GM21381 (cell line): ENCODE measurements at regions not wholly inside any gene's neighbourhood (a gene's known extent, or its start where the extent isn't known, plus 50 kb on each side); places are given as distances from the start of the nearest gene placed in this dataset.
"Not testable (repeated sequence)": the region's sequence is repeated elsewhere in the genome, so short reads cannot be mapped to it uniquely, and the experiment has no call there.

Experiments
- ATAC-seq: cut with Tn5 transposase; IDR thresholded peaks from one replicate; pipeline ENCODE4 v1.9.1; 2021; ENCODE audit warnings: mild to moderate bottlenecking, moderate library complexity; ENCODE audit not compliant: unreplicated experiment

DNA sequence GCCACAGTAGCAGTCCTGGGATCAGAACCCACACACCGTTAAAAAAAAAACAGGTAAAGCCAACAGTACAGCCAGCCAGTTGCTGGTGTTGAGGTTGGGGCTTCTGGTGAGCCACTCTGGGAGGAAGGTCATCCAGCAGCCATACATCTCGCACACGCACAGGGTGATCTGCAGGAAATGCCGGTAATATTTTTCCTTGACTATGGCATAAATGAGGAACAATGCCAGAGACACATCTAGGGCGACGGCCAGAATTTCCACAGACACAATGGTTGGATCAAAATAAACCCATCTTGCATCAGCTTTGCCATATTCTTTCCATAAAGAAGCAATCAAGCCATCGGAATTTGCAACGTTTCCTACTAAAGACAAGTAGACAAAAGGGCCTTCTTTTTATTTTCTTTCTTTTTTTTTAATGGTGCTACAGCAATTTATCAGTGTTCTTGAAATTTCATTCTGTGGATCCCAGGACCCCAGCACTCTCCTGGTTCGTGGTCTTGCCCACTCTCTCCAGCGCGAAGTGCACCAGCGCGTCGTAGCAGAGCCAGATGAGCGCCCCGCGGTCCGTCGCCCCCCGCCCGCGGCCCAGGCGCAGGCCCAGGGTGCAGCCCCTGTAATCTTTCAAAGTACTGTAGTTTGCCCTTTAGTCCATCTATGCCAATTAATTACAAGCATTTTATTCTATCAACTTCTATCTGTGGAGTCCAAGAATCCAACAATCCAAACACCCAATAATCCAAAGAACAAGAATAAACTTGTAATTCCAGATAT, 861.0 kb downstream of the CDH11 start:
- not testable (repeated sequence) for ATAC-seq

DNA sequence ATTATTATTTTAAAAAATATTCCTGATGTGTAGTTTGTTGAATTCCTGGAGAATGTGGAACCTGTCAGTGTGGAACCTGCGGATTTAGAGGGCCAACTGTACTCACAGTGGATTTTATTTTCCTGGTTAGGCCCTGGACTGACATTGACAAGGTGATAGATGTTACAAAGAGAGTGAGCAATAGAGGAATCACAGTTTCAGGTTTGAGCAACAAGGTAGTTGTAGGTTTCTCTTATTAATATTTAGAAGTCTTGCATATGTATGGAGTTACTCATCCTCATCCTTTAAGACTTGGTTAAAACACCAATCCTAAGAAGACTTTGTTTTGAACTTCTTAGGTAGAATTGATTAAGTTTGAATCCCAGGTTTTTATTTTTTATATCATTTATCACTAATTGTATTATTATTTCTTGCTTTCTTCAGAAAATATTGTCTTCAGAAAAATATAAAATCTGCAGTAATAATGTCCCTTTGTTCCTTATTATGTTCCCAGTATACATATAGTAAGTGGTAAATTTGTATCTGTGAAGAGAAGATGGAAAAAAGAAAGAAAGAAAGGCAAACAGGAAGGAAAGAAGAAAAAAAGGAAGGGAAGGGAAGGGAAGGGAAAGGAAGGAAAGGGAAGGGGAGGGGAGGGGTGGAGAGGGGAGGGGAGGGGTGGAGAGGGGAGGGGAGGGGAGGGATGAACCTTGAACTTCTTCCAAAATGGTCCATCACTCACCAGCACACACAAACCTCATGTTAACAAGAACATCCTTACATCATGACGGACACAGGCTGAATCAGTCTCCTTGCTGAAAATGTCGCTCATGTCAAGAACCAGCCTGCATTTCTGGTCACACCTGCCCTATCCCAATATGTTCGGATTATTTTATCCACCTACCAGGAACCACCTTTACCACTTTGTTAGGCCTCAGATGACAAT, 867.2 kb downstream of the CDH11 start:
- ATAC-seq, result no peak

DNA sequence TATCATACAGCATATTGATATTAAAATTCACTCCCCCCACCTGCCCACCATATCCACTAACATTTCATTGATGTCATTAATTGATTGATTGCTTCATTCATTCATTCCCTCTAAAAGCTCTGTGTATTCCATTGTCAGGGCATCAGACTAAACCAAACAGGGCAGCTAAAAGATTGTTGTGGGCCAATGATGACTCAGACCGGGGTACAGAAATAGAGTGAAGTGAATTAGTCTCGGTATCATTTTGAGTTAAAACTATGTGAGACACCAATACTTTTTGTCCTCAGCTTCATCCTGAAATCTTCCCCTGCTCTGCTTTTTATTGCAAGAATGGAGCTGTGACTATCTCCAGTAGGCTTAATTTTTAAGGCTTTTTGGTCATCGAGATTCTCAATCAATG, 868.3 kb downstream of the CDH11 start:
- no peak for ATAC-seq

DNA sequence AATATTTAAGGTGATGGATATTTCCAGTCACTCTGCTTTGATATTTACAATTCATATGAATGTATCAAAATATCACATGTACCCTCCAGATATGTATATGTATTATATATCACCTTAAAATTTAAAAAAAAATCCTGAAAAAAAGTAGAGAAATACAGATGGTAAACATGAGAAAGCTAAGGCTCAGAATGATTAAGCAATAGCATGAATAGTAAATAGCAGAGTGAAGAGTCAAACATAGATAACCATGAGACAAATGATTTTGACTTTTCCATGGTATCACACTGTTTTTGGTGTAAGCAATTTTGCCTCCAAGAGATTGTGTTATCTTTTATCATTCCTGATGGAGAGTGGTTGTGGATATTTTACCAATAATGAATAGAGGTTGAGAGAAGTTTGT, 868.8 kb downstream of the CDH11 start:
- ATAC-seq, result no peak

DNA sequence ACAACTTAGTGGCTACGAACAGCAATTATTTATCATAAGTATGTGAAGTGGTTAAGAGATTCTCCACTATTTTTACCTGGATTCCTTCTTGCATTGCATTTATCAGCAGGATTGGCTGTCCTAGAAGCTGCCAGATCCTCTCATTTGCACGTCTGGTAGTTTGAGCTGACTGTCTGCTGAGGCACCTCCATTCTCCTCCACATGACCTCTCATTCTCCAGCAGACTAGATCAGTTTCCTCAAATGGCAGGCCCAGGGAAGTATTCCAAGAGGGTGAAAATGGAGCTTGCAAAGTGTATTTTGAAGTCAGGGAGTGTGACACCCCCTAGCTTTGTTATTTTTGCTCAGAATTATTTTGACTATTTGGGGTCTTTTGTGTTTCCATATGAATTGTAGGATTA, 870.1 kb downstream of the CDH11 start:
- no peak for ATAC-seq

DNA sequence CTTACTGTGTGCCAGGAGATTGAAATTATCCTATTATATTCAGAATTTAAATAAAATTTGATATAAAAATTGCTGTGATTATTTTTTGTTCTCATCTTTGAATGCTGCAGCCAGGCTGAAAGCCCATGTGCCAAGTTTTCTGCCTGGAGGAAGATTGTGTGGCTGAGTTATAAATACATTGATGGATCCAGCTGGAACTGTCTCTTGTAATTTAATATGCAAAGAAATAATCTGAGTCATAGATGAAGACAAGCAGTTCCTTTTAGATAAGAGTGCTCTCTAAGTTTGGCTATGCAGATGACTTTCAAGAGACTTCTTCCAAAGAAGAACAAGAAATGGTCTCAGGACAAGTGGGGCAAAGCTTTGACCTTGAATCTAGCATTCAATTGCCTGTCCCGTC, 871.0 kb downstream of the CDH11 start:
- ATAC-seq, result no peak

DNA sequence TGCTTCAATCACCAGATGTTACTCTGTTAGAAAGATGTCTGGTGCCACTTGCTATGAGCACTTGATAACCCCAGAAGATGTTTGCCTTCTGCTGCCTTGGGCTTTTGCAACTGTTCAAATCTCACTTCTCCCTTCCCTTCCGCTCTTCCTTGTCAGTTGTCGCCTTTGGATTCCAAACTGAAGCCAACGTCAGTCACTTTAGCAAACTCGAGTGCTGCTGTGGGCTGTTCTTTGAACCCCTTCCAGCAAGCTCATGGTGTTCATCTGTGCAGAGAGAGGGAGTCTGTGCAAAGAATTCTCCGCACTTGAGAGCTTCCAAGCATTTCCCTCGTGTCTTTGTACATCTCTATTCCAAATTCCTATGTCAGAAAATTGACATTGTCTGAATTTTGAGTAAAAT, 879.4 kb downstream of the CDH11 start:
- no peak for ATAC-seq

DNA sequence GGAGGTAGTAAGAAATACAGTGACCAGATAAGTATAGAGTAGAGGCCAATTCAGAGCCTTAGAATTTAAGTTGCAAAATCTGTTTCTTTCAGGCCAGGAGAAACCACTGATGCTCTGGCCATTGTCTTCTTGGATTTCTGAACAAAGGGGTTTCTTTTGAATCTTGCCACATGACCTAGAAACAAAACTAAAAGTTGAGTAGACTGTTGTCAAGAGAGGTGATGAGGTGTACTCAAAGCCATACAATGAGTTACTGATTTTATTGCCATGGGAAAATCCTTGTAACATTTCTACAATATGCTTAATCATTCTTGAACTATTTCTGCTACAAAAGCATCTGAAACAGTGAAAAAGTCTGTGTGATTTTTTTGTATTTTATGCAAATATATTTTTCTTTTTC, 881.3 kb downstream of the CDH11 start:
- ATAC-seq, result no peak

DNA sequence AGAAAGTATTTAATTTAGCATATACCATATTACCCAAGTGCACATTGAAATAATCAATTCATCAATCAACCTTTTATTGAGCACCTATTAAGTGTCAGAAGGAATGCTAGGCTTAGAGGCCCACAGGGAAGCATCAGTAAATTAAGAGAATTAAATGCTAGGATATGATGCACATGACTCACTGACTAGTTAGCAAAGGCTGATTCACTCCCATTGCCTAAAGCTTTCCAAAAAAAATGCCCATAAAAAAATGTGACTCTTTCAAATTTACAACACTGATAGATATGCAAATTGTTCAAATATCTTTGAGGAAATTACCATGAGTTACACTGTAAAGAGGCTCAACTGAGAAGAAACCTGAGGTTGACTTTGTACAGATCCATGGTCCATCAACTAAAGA, 883.3 kb downstream of the CDH11 start:
- no peak for ATAC-seq

DNA sequence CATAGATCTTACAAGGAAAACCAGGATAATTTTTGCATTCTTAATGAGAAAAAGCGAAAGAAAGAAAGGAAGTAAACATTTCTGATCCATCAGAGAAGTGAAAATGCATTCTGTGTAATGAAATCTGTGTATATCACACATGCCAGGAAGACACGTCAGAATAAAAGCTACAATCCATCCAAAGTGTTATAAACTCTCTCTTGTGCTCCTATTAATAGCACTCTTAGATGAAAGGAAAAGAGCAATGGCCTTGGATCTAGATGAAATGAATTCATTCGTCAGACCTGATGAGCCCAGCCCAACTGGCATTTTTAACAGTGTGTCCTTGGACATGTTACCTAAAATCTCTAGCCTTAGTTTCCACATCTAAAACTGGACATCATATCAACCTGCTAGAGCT, 885.5 kb downstream of the CDH11 start:
- ATAC-seq, result no peak

DNA sequence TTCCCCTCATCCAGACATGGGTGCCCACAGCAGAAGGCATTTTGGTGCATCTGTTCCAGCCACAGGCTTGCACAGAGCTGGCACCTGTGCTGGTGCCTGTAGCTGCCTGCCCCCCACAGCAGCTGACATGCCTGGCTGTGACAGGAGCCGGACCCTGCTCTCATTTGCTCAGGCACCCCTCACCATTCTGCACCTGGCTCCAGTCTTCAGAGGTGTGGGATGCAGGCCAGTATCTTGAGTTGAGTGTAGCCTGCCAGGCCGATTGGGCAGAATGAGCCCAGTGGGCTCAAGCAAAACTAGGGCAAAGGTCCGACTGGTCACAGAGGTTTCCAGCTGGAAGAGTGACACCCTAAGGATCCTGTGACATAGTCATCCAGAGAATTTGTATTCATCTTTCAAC, 887.7 kb downstream of the CDH11 start:
- no peak for ATAC-seq

DNA sequence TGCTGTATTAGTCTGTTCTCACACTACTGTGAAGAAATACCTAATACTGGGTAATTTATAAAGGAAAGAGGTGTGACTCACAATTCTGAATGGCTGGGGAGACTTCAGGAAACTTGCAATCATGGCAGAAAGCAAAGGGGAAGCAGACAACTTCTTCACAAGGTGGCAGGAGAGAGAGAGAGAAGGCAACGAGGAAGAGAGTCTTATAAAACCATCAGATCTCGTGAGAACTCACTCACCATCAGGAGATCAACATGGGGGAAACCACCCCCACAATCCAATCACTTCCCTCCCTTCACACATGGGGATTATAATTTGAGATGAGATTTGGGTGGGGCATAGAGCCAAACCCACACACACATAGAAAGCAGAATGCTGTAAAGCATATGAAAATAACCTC, 896.2 kb downstream of the CDH11 start:
- ATAC-seq, result no peak

DNA sequence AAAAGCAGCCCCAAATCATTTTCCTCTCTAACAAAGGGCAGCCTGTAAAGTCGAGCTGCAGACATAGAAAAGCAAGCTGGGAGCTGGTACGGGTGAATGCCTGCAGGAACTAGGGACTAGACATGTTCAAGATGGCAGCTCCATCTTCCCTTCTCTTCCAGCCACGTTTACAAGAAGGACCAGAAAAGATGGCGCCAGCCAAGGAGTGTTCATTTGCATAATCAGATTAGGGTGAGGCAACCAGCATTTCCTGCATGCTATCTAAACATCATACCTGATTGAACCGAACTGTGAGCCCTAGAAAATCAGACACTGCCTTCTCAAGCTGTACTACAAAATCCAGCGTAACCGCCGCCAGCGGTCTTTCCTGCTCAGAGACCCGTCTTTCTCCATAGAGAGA, 896.8 kb downstream of the CDH11 start:
- ATAC-seq, result no peak

DNA sequence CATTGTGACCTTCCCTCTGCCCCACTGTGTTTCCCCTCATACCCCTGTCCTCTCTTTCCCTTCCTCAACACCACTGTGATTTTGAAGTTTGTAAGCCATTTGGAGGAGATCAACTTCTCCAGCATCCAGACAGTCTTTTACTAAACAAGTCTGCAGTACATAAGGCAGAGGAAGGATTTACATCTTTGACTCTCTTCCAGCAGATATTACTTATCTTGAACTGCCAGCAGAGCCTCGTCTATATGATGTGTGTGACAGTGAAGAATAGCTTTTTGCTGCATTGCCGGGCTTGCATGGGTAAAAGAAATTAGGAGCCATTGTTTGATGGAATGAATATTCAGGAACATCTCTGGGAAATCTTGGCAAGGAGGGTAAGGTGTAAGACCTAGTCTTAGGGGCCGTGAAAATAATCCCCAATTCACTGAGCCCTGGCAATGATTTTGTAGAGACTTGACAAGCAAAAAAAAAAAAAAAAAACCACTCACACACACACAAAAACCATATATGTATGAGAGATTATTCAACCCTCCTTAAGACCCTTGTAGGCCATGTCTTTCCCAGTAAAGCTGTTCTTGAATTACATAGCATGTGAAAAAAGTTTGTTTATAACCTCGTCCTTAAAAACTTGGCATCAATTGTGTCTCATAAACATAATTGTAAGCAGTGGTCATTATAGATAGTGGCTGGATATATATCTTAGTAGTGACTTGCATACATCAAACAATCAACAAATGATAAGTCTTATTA, 903.9 kb downstream of the CDH11 start:
- no peak for ATAC-seq

DNA sequence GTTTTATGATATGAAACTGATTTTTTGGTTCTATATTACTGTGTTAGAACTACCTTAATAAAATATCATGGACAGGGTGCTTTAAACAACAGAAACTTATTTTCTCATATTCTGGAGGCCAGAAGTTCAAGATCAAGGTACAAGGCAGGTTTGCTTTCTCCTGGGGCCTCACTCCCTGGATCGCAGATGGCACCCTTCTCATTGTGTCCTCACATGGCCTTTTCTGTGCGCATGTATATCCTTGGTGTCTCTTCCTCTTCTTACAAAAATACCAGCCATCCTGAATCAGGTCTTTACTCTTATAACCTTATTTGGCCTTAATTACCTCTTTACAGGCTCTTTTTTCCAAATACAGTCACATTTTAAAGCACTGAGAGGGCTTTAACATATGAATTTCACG, 906.1 kb downstream of the CDH11 start:
- no peak for ATAC-seq

DNA sequence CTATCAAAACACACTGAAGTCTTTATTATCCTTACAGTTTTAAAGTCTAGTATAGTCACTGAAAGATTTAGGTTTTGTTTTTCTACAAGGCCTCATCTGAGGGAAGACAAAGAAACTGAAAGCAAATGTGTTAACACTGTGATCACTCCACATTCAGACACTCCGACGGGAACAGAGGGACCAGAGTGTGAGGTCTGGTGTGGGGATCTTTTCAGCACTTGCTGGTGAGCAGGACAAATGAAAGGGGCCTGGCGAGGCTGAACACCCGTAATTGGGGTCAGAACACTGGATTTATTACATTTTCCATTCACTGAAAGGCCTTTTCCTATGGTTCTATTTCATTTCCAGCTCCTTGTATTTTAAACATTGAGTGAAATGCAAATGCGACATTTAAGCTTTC, 910.5 kb downstream of the CDH11 start:
- no peak for ATAC-seq

DNA sequence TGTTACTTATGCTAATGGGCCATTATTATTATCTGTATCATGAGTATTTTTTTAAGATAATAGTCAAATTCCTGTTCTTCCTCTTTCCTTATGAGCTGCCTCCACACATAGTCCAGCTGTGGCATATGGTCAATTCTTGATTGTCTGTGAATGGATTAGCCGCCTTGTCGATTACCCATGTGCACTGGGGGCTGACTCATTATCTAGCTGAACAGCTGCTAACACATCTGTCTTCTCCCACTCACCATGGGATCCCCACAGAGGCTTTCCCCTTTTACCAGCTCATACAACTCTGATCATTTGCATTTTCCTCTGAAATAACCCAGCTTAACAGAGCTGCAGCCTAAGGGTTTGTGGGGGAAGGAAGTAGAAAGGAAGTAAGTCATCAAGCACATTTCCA, 915.0 kb downstream of the CDH11 start:
- no peak for ATAC-seq

DNA sequence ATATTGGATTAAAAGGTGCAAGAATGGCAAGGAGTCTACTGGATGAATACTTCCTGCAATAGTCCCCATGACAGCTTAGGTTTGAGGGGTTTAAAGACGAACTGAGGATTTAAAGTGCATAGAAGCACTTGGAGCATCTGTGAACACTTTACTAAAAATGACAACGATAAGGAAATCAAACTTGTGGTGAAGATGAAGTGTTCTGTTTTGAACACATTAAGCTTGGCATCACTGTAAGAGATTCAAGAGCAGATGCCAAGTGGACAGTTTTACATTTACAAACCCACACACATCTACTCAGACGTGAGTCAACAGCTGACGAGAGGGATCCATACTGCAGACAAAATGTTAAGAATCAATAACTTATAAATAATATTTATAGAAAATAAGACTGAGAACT, 918.7 kb downstream of the CDH11 start:
- no peak for ATAC-seq

DNA sequence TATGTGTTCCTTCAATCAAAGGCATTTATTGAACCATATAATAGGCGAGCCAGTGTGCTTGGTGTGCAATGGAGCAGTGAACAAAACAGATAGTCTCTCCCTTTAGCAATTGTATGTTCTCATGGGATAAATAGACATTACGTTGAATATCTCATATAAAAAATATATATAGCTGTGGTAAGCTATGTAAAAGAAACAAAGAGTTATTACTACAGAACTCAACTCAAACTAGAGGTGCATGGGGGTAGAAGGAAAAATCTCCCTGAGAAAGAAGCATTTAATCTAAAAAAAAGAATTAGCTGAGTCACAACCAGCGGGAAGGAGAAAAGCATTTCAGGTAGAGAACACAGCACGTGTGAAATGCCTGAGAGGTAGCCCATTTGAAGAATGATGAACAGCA, 919.3 kb downstream of the CDH11 start:
- no peak for ATAC-seq

DNA sequence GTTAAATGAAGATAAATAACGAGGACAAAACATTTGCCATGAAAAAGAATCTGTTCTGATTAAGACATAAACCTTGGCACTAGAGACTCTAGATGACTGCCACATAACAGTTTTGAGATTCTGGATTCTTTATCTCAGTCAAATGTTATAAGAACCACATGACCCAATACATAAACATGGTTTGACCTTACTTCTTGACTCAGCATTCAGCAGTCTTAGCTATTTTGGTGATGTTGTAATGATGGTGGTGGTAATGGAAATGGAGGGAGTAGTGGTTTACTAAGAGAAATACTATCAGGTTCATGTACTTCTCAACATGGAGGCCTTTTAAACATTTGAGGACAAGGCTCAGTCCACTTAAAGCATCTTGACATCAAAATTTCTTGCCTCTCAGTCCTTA, 925.4 kb downstream of the CDH11 start:
- no peak for ATAC-seq

DNA sequence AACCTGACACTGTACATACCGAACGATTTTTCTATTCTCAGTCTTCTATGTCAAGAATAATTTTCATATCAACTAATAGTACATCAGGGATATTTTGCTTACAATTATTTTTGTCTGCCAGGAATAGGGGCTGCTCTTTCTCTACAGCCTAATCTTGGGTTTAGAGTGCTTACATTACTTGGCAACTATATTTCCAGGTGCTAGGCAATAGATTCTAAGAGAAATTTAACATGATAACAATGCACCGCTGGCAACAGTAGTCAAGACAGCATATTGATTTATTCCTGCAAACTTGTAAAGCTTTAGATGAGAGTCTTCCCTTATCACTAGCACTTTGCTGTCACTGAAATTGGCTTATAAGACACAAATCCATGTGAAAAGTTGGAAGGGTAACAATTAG, 935.9 kb downstream of the CDH11 start:
- no peak for ATAC-seq

DNA sequence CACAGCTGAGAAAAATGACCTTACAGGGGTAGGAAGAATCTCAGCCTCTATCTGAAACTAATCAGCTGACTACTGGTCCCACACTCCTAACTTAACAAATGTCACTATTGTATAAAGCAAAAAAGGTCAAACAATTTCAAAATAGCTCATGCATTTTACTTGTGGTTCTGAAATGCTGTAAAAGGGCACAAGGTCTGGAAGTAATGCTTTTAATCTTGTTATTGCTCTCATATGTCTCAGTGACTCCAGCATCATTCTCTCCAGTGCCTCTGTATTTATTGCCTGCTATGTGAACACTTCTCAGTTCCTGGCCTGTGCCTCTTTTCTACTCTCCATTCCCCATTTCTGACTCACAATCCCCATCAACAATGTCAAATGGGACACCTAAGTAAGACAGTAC, 937.7 kb downstream of the CDH11 start:
- ATAC-seq, result no peak
